HEK293 (cell line): ENCODE measurements at regions not wholly inside any gene's neighbourhood (a gene's known extent, or its start where the extent isn't known, plus 50 kb on each side); places are given as distances from the start of the nearest gene placed in this dataset.

Experiments used
- CTCF ChIA-PET: fragments of 350-600 bp; formaldehyde crosslinking; extraction: SDS; loops from one replicate; lab custom pipeline; 2021; ENCODE audit warnings: antibody characterized with exemption; lab: Yijun Ruan, JAX
- POLR2A ChIA-PET: fragments of 300-600 bp; formaldehyde crosslinking; extraction: SDS; loops from one replicate; lab custom pipeline; 2020; ENCODE audit warnings: antibody characterized with exemption, inconsistent platforms; lab: Yijun Ruan, JAX
- H3K27ac ChIP-seq: fragments of 200-500 bp; sonication (Bioruptor generic); 2 replicates; pipeline ENCODE4 v1.5.1; 2014; ENCODE audit warnings: low read depth, low read length, control low read depth, inconsistent platforms; ENCODE audit errors: extremely low read depth
- H3K36me3 ChIP-seq, 2 experiments: fragments of 200-500 bp in 1 of 2; sonication (Bioruptor generic) in 1 of 2; 1 replicate in 1 of 2; 2 replicates in 1 of 2; pipeline ENCODE4 v1.5.1; 2014 to 2017; ENCODE audit warnings: inconsistent platforms in 2 of 2, low read length in 2 of 2; ENCODE audit not compliant: control insufficient read depth in 2 of 2, insufficient read depth in 1 of 2
- H3K4me1 ChIP-seq: fragments of 200-500 bp; sonication (Bioruptor generic); 2 replicates; pipeline ENCODE4 v1.5.1; 2014; ENCODE audit warnings: mild to moderate bottlenecking, low read length, inconsistent platforms; ENCODE audit not compliant: control insufficient read depth, insufficient read depth
- H3K4me3 ChIP-seq: 2 replicates; pipeline ENCODE4 v1.5.1; 2011; ENCODE audit warnings: low read depth, mild to moderate bottlenecking, control low read depth, low read length, moderate library complexity
- H3K9me3 ChIP-seq: fragments of 200-500 bp; sonication (Bioruptor generic); 2 replicates; pipeline ENCODE4 v1.5.1; 2014; ENCODE audit warnings: low read depth, low read length, inconsistent platforms; ENCODE audit not compliant: control insufficient read depth, insufficient read depth
- ATF2 ChIP-seq: fragments of 450-650 bp; formaldehyde crosslinking; IDR thresholded peaks from 2 replicates; pipeline ENCODE4 v1.5.1; 2016; ENCODE audit warnings: missing biosample characterization, missing genetic modification characterization, low read depth
- BCL11A ChIP-seq: fragments of 450-650 bp; formaldehyde crosslinking; IDR thresholded peaks from 2 replicates; pipeline ENCODE4 v1.5.1; 2016; ENCODE audit warnings: low read depth, missing biosample characterization, missing genetic modification characterization
- EGR2 ChIP-seq: fragments of 450-650 bp; formaldehyde crosslinking; IDR thresholded peaks from 2 replicates; pipeline ENCODE4 v1.5.1; 2016; ENCODE audit warnings: low read depth, missing biosample characterization, missing genetic modification characterization
- GLI2 ChIP-seq: fragments of 450-650 bp; formaldehyde crosslinking; IDR thresholded peaks from 2 replicates; pipeline ENCODE4; 2017; ENCODE audit warnings: missing biosample characterization, missing genetic modification characterization, low read depth, borderline replicate concordance
- GLIS2 ChIP-seq: fragments of 450-650 bp; formaldehyde crosslinking; IDR thresholded peaks from 2 replicates; pipeline ENCODE4 v1.5.1; 2016; ENCODE audit warnings: missing biosample characterization, missing genetic modification characterization
- KLF9 ChIP-seq: fragments of 450-650 bp; formaldehyde crosslinking; IDR thresholded peaks from 2 replicates; pipeline ENCODE4 v1.5.1; 2016; ENCODE audit warnings: missing biosample characterization, missing genetic modification characterization, low read depth
- TCF7L2 ChIP-seq: IDR thresholded peaks from 2 replicates; pipeline ENCODE4 v1.6.1; 2011; ENCODE audit warnings: low read depth, mild to moderate bottlenecking, inconsistent platforms, low read length, moderate library complexity, borderline replicate concordance
- TRIM28 ChIP-seq: IDR thresholded peaks from 2 replicates; pipeline ENCODE4 v1.6.1; 2011; ENCODE audit warnings: low read length, control low read depth, borderline replicate concordance
- ZBTB44 ChIP-seq: fragments of 450-650 bp; IDR thresholded peaks from 2 replicates; pipeline ENCODE4 v1.5.1; 2018; ENCODE audit warnings: missing biosample characterization, mild to moderate bottlenecking, missing genetic modification characterization
- ZBTB49 ChIP-seq: fragments of 450-650 bp; formaldehyde crosslinking; IDR thresholded peaks from 2 replicates; pipeline ENCODE4 v1.5.1; 2016; ENCODE audit warnings: missing biosample characterization, missing genetic modification characterization, low read depth
- ZNF112 ChIP-seq: fragments of 450-650 bp; formaldehyde crosslinking; IDR thresholded peaks from 2 replicates; pipeline ENCODE4 v1.5.0; 2017; ENCODE audit warnings: missing biosample characterization, missing genetic modification characterization
- ZNF19 ChIP-seq: fragments of 450-650 bp; formaldehyde crosslinking; IDR thresholded peaks from 2 replicates; pipeline ENCODE4; 2016; ENCODE audit warnings: missing biosample characterization, missing genetic modification characterization, low read depth
- ZNF239 ChIP-seq: fragments of 450-650 bp; formaldehyde crosslinking; IDR thresholded peaks from 2 replicates; pipeline ENCODE4 v1.5.1; 2016; ENCODE audit warnings: missing biosample characterization, missing genetic modification characterization
- ZNF24 ChIP-seq: fragments of 450-650 bp; formaldehyde crosslinking; IDR thresholded peaks from 2 replicates; pipeline ENCODE4 v1.5.1; 2016; ENCODE audit warnings: missing biosample characterization, missing genetic modification characterization
- ZNF341 ChIP-seq: fragments of 450-650 bp; formaldehyde crosslinking; IDR thresholded peaks from 2 replicates; pipeline ENCODE4; 2016; ENCODE audit warnings: low read depth, missing biosample characterization, missing genetic modification characterization
- ZNF354C ChIP-seq: fragments of 450-650 bp; formaldehyde crosslinking; IDR thresholded peaks from 2 replicates; pipeline ENCODE4 v1.5.1; 2016; ENCODE audit warnings: missing biosample characterization, missing genetic modification characterization, low read depth, borderline replicate concordance
- ZNF366 ChIP-seq: fragments of 450-650 bp; formaldehyde crosslinking; conservative IDR thresholded peaks from 2 replicates; pipeline ENCODE4 v1.5.1; 2016; ENCODE audit warnings: missing biosample characterization, missing genetic modification characterization
- ZNF394 ChIP-seq: fragments of 450-650 bp; formaldehyde crosslinking; IDR thresholded peaks from 2 replicates; pipeline ENCODE4 v1.5.1; 2016; ENCODE audit warnings: missing biosample characterization, missing genetic modification characterization, mild to moderate bottlenecking, moderate library complexity, borderline replicate concordance
- ZNF423 ChIP-seq: fragments of 450-650 bp; formaldehyde crosslinking; IDR thresholded peaks from 2 replicates; pipeline ENCODE4 v1.5.1; 2016; ENCODE audit warnings: missing biosample characterization, missing genetic modification characterization
- ZNF433 ChIP-seq: fragments of 450-650 bp; formaldehyde crosslinking; IDR thresholded peaks from 2 replicates; pipeline ENCODE4 v1.5.1; 2016; ENCODE audit warnings: missing biosample characterization, missing genetic modification characterization, low read depth
- ZNF473 ChIP-seq: fragments of 450-650 bp; formaldehyde crosslinking; IDR thresholded peaks from 2 replicates; pipeline ENCODE4 v1.5.1; 2017; ENCODE audit warnings: missing biosample characterization, missing genetic modification characterization
- ZNF544 ChIP-seq: fragments of 450-650 bp; formaldehyde crosslinking; IDR thresholded peaks from 2 replicates; pipeline ENCODE4 v1.5.0; 2017; ENCODE audit warnings: missing biosample characterization, missing genetic modification characterization
- ZNF624 ChIP-seq: fragments of 450-650 bp; formaldehyde crosslinking; IDR thresholded peaks from 2 replicates; pipeline ENCODE4 v1.5.1; 2017; ENCODE audit warnings: missing biosample characterization, missing genetic modification characterization
- ZNF626 ChIP-seq: fragments of 450-650 bp; sonication (Bioruptor Pico); formaldehyde crosslinking; IDR thresholded peaks from 2 replicates; pipeline ENCODE4 v1.5.1; 2018; ENCODE audit warnings: missing biosample characterization, missing genetic modification characterization, inconsistent platforms
- ZNF645 ChIP-seq: fragments of 450-650 bp; formaldehyde crosslinking; IDR thresholded peaks from 2 replicates; pipeline ENCODE4; 2016; ENCODE audit warnings: missing biosample characterization, missing genetic modification characterization
- ZNF701 ChIP-seq: fragments of 450-650 bp; formaldehyde crosslinking; IDR thresholded peaks from 2 replicates; pipeline ENCODE4 v1.5.1; 2016; ENCODE audit warnings: missing biosample characterization, missing genetic modification characterization
- ZNF791 ChIP-seq: fragments of 450-650 bp; formaldehyde crosslinking; IDR thresholded peaks from 2 replicates; pipeline ENCODE4 v1.5.1; 2016; ENCODE audit warnings: missing biosample characterization, missing genetic modification characterization
- ZSCAN30 ChIP-seq: fragments of 450-650 bp; IDR thresholded peaks from 2 replicates; pipeline ENCODE4 v1.5.1; 2018; ENCODE audit warnings: missing biosample characterization, mild to moderate bottlenecking, missing genetic modification characterization, moderate library complexity
- TF ChIP-seq, protein P1 (sequence below): fragments of 450-650 bp; formaldehyde crosslinking; IDR thresholded peaks from 2 replicates; pipeline ENCODE4 v1.5.1; 2017; ENCODE audit warnings: missing biosample characterization, missing genetic modification characterization

GRCh38 chr3:59632760-59633573, 583.1 kb upstream of the CFAP20DC start:
- POLR2A ChIA-PET = no interaction called here
- CTCF ChIA-PET = interaction anchor here (1.1 kb wide), 1 partner anchor 225 kb away, joined by 3 read pairs; no protein-coding TSS in a partner anchor

DNA sequence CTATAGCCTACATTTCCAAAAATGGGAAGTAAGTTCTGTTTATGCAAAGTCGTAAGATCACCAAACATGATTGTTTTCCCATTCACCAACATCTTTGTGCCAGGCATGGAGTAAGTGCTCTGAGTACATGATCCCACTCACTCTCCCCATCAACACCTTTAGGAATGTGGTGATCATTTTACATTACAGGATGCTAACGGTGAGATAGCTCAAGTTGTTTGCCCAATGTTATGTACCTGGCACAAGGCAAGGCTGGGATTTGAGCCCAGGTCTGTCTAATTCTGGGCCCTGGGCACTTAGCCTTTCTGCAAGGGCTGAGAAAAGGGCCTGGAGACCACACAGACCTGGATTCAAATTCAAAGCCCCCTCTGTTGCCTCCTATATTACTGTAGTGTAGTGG, 581.7 kb upstream of the CFAP20DC start:
- no peaks in the 10 kb centered on the region for H3K4me1 ChIP-seq
- no peaks in the 10 kb centered on the region for H3K36me3 ChIP-seq
- H3K4me3 ChIP-seq = no peak overlapping the region
- POLR2A ChIA-PET = no interaction called here
- no peaks in the 10 kb centered on the region for H3K9me3 ChIP-seq
- no peak overlapping the region for H3K27ac ChIP-seq
- CTCF ChIA-PET = no interaction called here
- TF ChIP-seq ZNF24 (no peak), ZNF239 (tag by site-specific recombination) (no peak), BCL11A (tag by site-specific recombination) (no peak), ZNF473 (tag by site-specific recombination) (no peak), ZBTB44 (tag by site-specific recombination) (no peak), ZNF624 (tag by site-specific recombination) (no peak), ZNF701 (tag by site-specific recombination) (no peak), ZNF354C (tag by site-specific recombination) (no peak), ZNF341 (tag by site-specific recombination) (no peak), ZNF544 (tag by site-specific recombination) (no peak), ZNF626 (no peak), EGR2 (tag by site-specific recombination) (no peak), KLF9 (tag by site-specific recombination) (no peak)
- TF ChIP-seq, protein P1, sequence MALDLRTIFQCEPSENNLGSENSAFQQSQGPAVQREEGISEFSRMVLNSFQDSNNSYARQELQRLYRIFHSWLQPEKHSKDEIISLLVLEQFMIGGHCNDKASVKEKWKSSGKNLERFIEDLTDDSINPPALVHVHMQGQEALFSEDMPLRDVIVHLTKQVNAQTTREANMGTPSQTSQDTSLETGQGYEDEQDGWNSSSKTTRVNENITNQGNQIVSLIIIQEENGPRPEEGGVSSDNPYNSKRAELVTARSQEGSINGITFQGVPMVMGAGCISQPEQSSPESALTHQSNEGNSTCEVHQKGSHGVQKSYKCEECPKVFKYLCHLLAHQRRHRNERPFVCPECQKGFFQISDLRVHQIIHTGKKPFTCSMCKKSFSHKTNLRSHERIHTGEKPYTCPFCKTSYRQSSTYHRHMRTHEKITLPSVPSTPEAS (tag by site-specific recombination) = no peak

More at GRCh38 chr3:59632760-59633573, 583.1 kb upstream of the CFAP20DC start:
- TF ChIP-seq ZNF112 (no peak), ZNF394 (tag by site-specific recombination) (no peak), ZBTB49 (tag by site-specific recombination) (no peak), ZNF19 (tag by site-specific recombination) (no peak), ZNF354C (tag by site-specific recombination) (no peak), GLIS2 (tag by site-specific recombination) (no peak), ZNF433 (tag by site-specific recombination) (no peak), GLI2 (tag by site-specific recombination) (no peak), TRIM28 (no peak), ZNF645 (no peak), ZNF366 (tag by site-specific recombination) (no peak), ZNF791 (tag by site-specific recombination) (no peak), TCF7L2 (no peak), ATF2 (tag by site-specific recombination) (no peak), ZNF423 (tag by site-specific recombination) (no peak), ZSCAN30 (no peak)
- Histone ChIP-seq H3K4me3 (no peak overlapping the region), H3K36me3 (no peaks in the 10 kb centered on the region), H3K9me3 (no peaks in the 10 kb centered on the region), H3K27ac (no peak overlapping the region), H3K4me1 (no peaks in the 10 kb centered on the region)
